H1 (cell line): ENCODE measurements at regions not wholly inside any gene's neighbourhood (a gene's known extent, or its start where the extent isn't known, plus 50 kb on each side); places are given as distances from the start of the nearest gene placed in this dataset.

ENCODE experiments used
- CTCF ChIA-PET: fragments of 300-600 bp; sonication (Branson Sonifier 250); formaldehyde crosslinking; loops from one replicate; lab custom pipeline; 2021; ENCODE audit not compliant: partially characterized antibody; lab: Charles Lee
- POLR2A ChIA-PET: fragments of 300-600 bp; sonication (Branson Sonifier 250); formaldehyde crosslinking; loops from one replicate; lab custom pipeline; 2021; ENCODE audit warnings: inconsistent platforms; ENCODE audit not compliant: partially characterized antibody; lab: Charles Lee
- DNase-seq, 2 experiments: peaks; one replicate each; pipeline versions ENCODE4 v3.0.0 to v3.0.0-alpha.2; 2010 to 2022; ENCODE audit warnings: low spot score in 2 of 2, low read depth in 1 of 2, mixed read lengths in 1 of 2
- FAIRE-seq: peaks from 2 replicates; lab custom pipeline; 2011; peaks lifted over from hg19 to GRCh38; lab: Jason Lieb, UNC
- H2AFZ ChIP-seq: 2 replicates; pipeline ENCODE4 v1.8.1; 2012; ENCODE audit warnings: low read length, inconsistent platforms
- H2AK5ac ChIP-seq: 2 replicates; pipeline ENCODE4 v1.6.1; 2013; ENCODE audit warnings: low read depth, low read length
- H2BK120ac ChIP-seq: replicated peaks from 2 replicates; pipeline ENCODE3; 2013; ENCODE audit warnings: low read depth, low read length, inconsistent platforms
- H2BK12ac ChIP-seq: 2 replicates; pipeline ENCODE4 v1.6.1; 2013; ENCODE audit warnings: low read depth, low read length
- H2BK15ac ChIP-seq: 2 replicates; pipeline ENCODE4 v1.6.1; 2013; ENCODE audit warnings: low read length
- H2BK20ac ChIP-seq: 2 replicates; pipeline ENCODE4 v1.6.1; 2013; ENCODE audit warnings: low read length
- H2BK5ac ChIP-seq: 2 replicates; pipeline ENCODE4 v1.6.1; 2013; ENCODE audit warnings: low read depth, low read length
- H3K14ac ChIP-seq: 2 replicates; pipeline ENCODE4 v1.6.1; 2013; ENCODE audit warnings: inconsistent platforms; ENCODE audit not compliant: insufficient read length
- H3K18ac ChIP-seq: 2 replicates; pipeline ENCODE4 v1.6.1; 2013; ENCODE audit warnings: low read length; ENCODE audit errors: extremely low read depth
- H3K23ac ChIP-seq: 2 replicates; pipeline ENCODE4 v1.6.1; 2013; ENCODE audit warnings: inconsistent platforms; ENCODE audit not compliant: insufficient read length
- H3K23me2 ChIP-seq: 2 replicates; pipeline ENCODE4 v1.6.1; 2013; ENCODE audit warnings: low read depth, low read length
- H3K27ac ChIP-seq: 2 replicates; pipeline ENCODE4 v1.6.1; 2011; ENCODE audit warnings: low read depth, low read length, inconsistent platforms
- H3K27me3 ChIP-seq, 4 experiments: replicated peaks in 1 of 4; 1 replicate in 1 of 4; 2 replicates in 3 of 4; pipeline versions ENCODE4 v1.6.1 to v1.8.1; 2011 to 2013; ENCODE audit warnings: low read length in 3 of 4, mild to moderate bottlenecking in 3 of 4, inconsistent platforms in 2 of 4, mixed read lengths in 2 of 4, moderate library complexity in 1 of 4; ENCODE audit not compliant: control insufficient read depth in 3 of 4, insufficient read depth in 3 of 4; ENCODE audit errors: extremely low read depth in 1 of 4
- H3K36me3 ChIP-seq, 4 experiments: 2 replicates each; pipeline versions ENCODE4 v1.6.1 to v1.8.1; 2011 to 2013; ENCODE audit warnings: mild to moderate bottlenecking in 4 of 4, low read length in 3 of 4, moderate library complexity in 2 of 4, control low read depth in 1 of 4, inconsistent platforms in 1 of 4; ENCODE audit not compliant: insufficient read depth in 4 of 4, control insufficient read depth in 2 of 4
- H3K4ac ChIP-seq: replicated peaks from 2 replicates; pipeline ENCODE3; 2013; ENCODE audit warnings: low read length, low read depth, mixed read lengths, inconsistent platforms; ENCODE audit not compliant: insufficient read length
- H3K4me1 ChIP-seq, 4 experiments: replicated peaks in 1 of 4; 1 replicate in 1 of 4; 2 replicates in 3 of 4; pipeline versions ENCODE4 v1.6.1 to v1.8.1; 2011 to 2013; ENCODE audit warnings: low read length in 3 of 4, inconsistent platforms in 2 of 4, mixed read lengths in 1 of 4; ENCODE audit not compliant: insufficient read depth in 4 of 4, control insufficient read depth in 3 of 4
- H3K4me2 ChIP-seq, 2 experiments: 2 replicates each; pipeline versions ENCODE4 v1.6.1 to v1.8.1; 2011 to 2013; ENCODE audit warnings: low read depth in 2 of 2, low read length in 2 of 2, control low read depth in 1 of 2, inconsistent platforms in 1 of 2, mild to moderate bottlenecking in 1 of 2; ENCODE audit not compliant: insufficient read depth in 1 of 2
- H3K4me3 ChIP-seq, 4 experiments: fragments of 200-600, 300-600 bp in 1 of 4; sonication (generic), shearing (Covaris generic), sonication (Bioruptor Twin) in 1 of 4; 2 replicates each; pipeline versions ENCODE4 v1.5.1 to v1.8.1; 2011 to 2016; ENCODE audit warnings: low read length in 4 of 4, low read depth in 3 of 4, control low read depth in 2 of 4, inconsistent platforms in 2 of 4, mild to moderate bottlenecking in 2 of 4, mixed read lengths in 1 of 4, moderate library complexity in 1 of 4; ENCODE audit not compliant: insufficient read depth in 2 of 4; ENCODE audit errors: extremely low read depth in 1 of 4
- H3K56ac ChIP-seq: replicated peaks from 2 replicates; pipeline ENCODE3; 2013; ENCODE audit warnings: low read depth, mild to moderate bottlenecking, mixed read lengths, low read length, inconsistent platforms; ENCODE audit not compliant: insufficient read length
- H3K79me1 ChIP-seq: 2 replicates; pipeline ENCODE4 v1.6.1; 2013; ENCODE audit warnings: low read depth, low read length, control low read depth
- H3K79me2 ChIP-seq, 2 experiments: 2 replicates each; pipeline versions ENCODE4 v1.6.1 to v1.8.1; 2012 to 2013; ENCODE audit warnings: low read length in 2 of 2, mild to moderate bottlenecking in 2 of 2, inconsistent platforms in 1 of 2; ENCODE audit not compliant: insufficient read depth in 2 of 2, control insufficient read depth in 1 of 2
- H3K9ac ChIP-seq, 4 experiments: replicated peaks in 1 of 4; 1 replicate in 1 of 4; 2 replicates in 3 of 4; pipeline versions ENCODE4 v1.6.1 to v1.8.1; 2011 to 2013; ENCODE audit warnings: low read depth in 3 of 4, low read length in 3 of 4, control low read depth in 2 of 4, mild to moderate bottlenecking in 2 of 4, moderate library complexity in 2 of 4, inconsistent platforms in 1 of 4; ENCODE audit errors: extremely low read depth in 1 of 4
- H3K9me3 ChIP-seq, 2 experiments: 2 replicates each; pipeline versions ENCODE4 v1.6.1 to v1.8.1; 2012 to 2013; ENCODE audit warnings: mild to moderate bottlenecking in 2 of 2, moderate library complexity in 2 of 2, control low read depth in 1 of 2, inconsistent platforms in 1 of 2, low read depth in 1 of 2, low read length in 1 of 2, mixed read lengths in 1 of 2; ENCODE audit not compliant: insufficient read depth in 2 of 2
- H4K20me1 ChIP-seq, 2 experiments: replicated peaks in 1 of 2; 2 replicates each; pipeline versions ENCODE3 to v1.8.1; 2011 to 2013; ENCODE audit warnings: inconsistent platforms in 2 of 2, low read length in 2 of 2, mild to moderate bottlenecking in 1 of 2; ENCODE audit not compliant: insufficient read depth in 2 of 2, control insufficient read depth in 1 of 2
- H4K5ac ChIP-seq: 2 replicates; pipeline ENCODE4 v1.6.1; 2013; ENCODE audit warnings: low read length, low read depth, mixed read lengths, inconsistent platforms; ENCODE audit not compliant: insufficient read length
- H4K8ac ChIP-seq: 2 replicates; pipeline ENCODE4 v1.8.0; 2013; ENCODE audit warnings: mild to moderate bottlenecking, moderate library complexity, low read length, inconsistent platforms; ENCODE audit not compliant: insufficient read depth; ENCODE audit errors: extremely low read depth
- H4K91ac ChIP-seq: replicated peaks from 2 replicates; pipeline ENCODE3; 2013; ENCODE audit warnings: low read length, mixed read lengths, inconsistent platforms; ENCODE audit not compliant: insufficient read length
- ASH2L ChIP-seq: fragments of 200-600, 300-600 bp; sonication (generic); IDR thresholded peaks from one replicate; pipeline ENCODE4 v1.7.1; 2017; ENCODE audit warnings: low read length
- BRCA1 ChIP-seq: IDR thresholded peaks from 2 replicates; pipeline ENCODE4 v1.6.1; 2012; ENCODE audit warnings: low read depth, low read length, improper control_type of control experiment
- CBX5 ChIP-seq: fragments of 300-800, 300-1000 bp; sonication (generic); IDR thresholded peaks from 2 replicates; pipeline ENCODE4 v1.7.1; 2016; ENCODE audit warnings: antibody characterized with exemption, low read length, low read depth
- CEBPB ChIP-seq: IDR thresholded peaks from 2 replicates; pipeline ENCODE4 v1.6.1; 2012; ENCODE audit warnings: low read depth, low read length
- CHD2 ChIP-seq: IDR thresholded peaks from 2 replicates; pipeline ENCODE4 v1.6.1; 2012; ENCODE audit warnings: low read length, improper control_type of control experiment
- CREB1 ChIP-seq: IDR thresholded peaks from 2 replicates; pipeline ENCODE4 v1.6.1; 2012; ENCODE audit warnings: inconsistent platforms
- EP300 ChIP-seq, 2 experiments: IDR thresholded peaks; 1 replicate in 1 of 2; 2 replicates in 1 of 2; pipeline ENCODE4 v1.6.1; 2011 to 2012; ENCODE audit warnings: low read depth in 2 of 2, low read length in 2 of 2, mild to moderate bottlenecking in 2 of 2, borderline replicate concordance in 1 of 2, inconsistent platforms in 1 of 2, moderate library complexity in 1 of 2
- EZH2 ChIP-seq: fragments of 200-600 bp; sonication (generic); IDR thresholded peaks from 2 replicates; pipeline ENCODE4 v1.7.1; 2012; ENCODE audit warnings: low read depth, mild to moderate bottlenecking, moderate library complexity, low read length, inconsistent platforms; ENCODE audit not compliant: severe bottlenecking
- KDM1A ChIP-seq: fragments of 200-600, 300-600 bp; sonication (generic); IDR thresholded peaks from 2 replicates; pipeline ENCODE4 v1.7.1; 2016; ENCODE audit warnings: mild to moderate bottlenecking, low read length, borderline replicate concordance
- MAX ChIP-seq: IDR thresholded peaks from 2 replicates; pipeline ENCODE4 v1.6.1; 2012; ENCODE audit warnings: inconsistent platforms
- POLR2AphosphoS5 ChIP-seq: IDR thresholded peaks from 2 replicates; pipeline ENCODE4 v1.6.1; 2011; ENCODE audit warnings: low read depth, low read length
- SUZ12 ChIP-seq: fragments of 200-600 bp; sonication (generic); IDR thresholded peaks from 2 replicates; pipeline ENCODE4 v1.6.1; 2012; ENCODE audit warnings: mild to moderate bottlenecking, inconsistent platforms, low read length, moderate library complexity, mixed read lengths
- TCF12 ChIP-seq: IDR thresholded peaks from 2 replicates; pipeline ENCODE4 v1.6.1; 2011; ENCODE audit warnings: low read depth, mild to moderate bottlenecking, low read length
- WGBS, 2 experiments: shearing (Covaris generic) in 1 of 2; methylation state at CpG; one replicate each; pipeline versions ENCODE4 v1.1.6 to v1.1.7; 2013 to 2015; ENCODE audit warnings: low lambda C conversion rate in 2 of 2, mixed read lengths in 2 of 2, inconsistent platforms in 1 of 2, low coverage in 1 of 2, missing lambda C conversion rate in 1 of 2; ENCODE audit not compliant: insufficient replicate concordance in 2 of 2, insufficient coverage in 1 of 2, insufficient read length in 1 of 2; ENCODE audit errors: extremely low coverage in 1 of 2, missing lambda C conversion rate in 1 of 2; 5-methylcytosine and 5-hydroxymethylcytosine counted together

GRCh38 chr4:96263291-96263690 is 423.4 kb downstream of the PDHA2 start:
- Histone ChIP-seq H4K20me1 (no peaks in the 10 kb centered on the region), H3K9ac (no peak overlapping the region), H2BK15ac (no peak overlapping the region), H3K4me1 (peaks cover 0 to 3% (median 1%) of the 10 kb centered on the region in 4 experiments; a peak in 2 of 7 replicates), H4K91ac (no peak overlapping the region), H3K27ac (no peak overlapping the region), H2BK12ac (no peak overlapping the region), H3K9me3 (no peaks in the 10 kb centered on the region), H3K23ac (no peak overlapping the region), H4K8ac (no peak overlapping the region), H4K5ac (no peak overlapping the region), H2AK5ac (no peak overlapping the region), H3K4ac (no peak overlapping the region), H3K79me2 (no peaks in the 10 kb centered on the region), H3K23me2 (no peaks in the 10 kb centered on the region), H3K18ac (no peak overlapping the region), H2BK120ac (no peak overlapping the region), H3K4me2 (no peak overlapping the region), H2AFZ (no peak overlapping the region), H2BK5ac (no peak overlapping the region), H3K27me3 (no peaks in the 10 kb centered on the region), H2BK20ac (no peak overlapping the region), H3K56ac (no peak overlapping the region), H3K36me3 (no peaks in the 10 kb centered on the region), H3K14ac (no peak overlapping the region), H3K4me3 (no peak overlapping the region), H3K79me1 (no peaks in the 10 kb centered on the region)
- WGBS, 2 experiments: 91% methylated on average over 1 of the region's 1 CpG; no CpG with 5 or more reads in 1 of the 2 experiments
- POLR2A ChIA-PET: no interaction called here
- FAIRE-seq (no peak), DNase-seq (no peak)
- CTCF ChIA-PET: interaction anchor here (0.9 kb wide), 1 partner anchor 428 kb away, joined by 3 read pairs; no protein-coding TSS in a partner anchor
- no peak for TF ChIP-seq POLR2AphosphoS5
- no peak for TF ChIP-seq CEBPB
- TF ChIP-seq KDM1A: no peak
- no peak for TF ChIP-seq TCF12
- TF ChIP-seq CHD2: no peak
- TF ChIP-seq SUZ12: no peak
- TF ChIP-seq BRCA1: no peak
- no peak for TF ChIP-seq MAX
- TF ChIP-seq EZH2: no peak
- TF ChIP-seq ASH2L: no peak
- no peak for TF ChIP-seq EP300 (IDR thresholded peaks at IDR 0.05; ENCODE audit: borderline replicate concordance in 1 of 2, low read depth in 2 of 2, low read length in 2 of 2)
- no peak for TF ChIP-seq CBX5
- no peak for TF ChIP-seq CREB1
